Liver (tissue), 8 donors: ENCODE measurements at regions not wholly inside any gene's neighbourhood (a gene's known extent, or its start where the extent isn't known, plus 50 kb on each side); places are given as distances from the start of the nearest gene placed in this dataset.

Experiments
- DNase-seq: peaks from one replicate; pipeline ENCODE4 v3.0.0-alpha.2; 2017; ENCODE audit warnings: low spot score
- H3K27ac ChIP-seq, 2 donors: one replicate each; pipeline ENCODE4 v1.7.0; 2013; ENCODE audit warnings: inconsistent platforms in 2 of 2, low read length in 2 of 2, control low read depth in 1 of 2, low read depth in 1 of 2, mild to moderate bottlenecking in 1 of 2
- H3K27me3 ChIP-seq, 4 donors: one replicate each; pipeline versions ENCODE4 v1.6.1 to v1.7.0; 2013; ENCODE audit warnings: low read length in 3 of 4, inconsistent platforms in 1 of 4, mild to moderate bottlenecking in 1 of 4, moderate library complexity in 1 of 4; ENCODE audit not compliant: control insufficient read depth in 4 of 4, insufficient read depth in 4 of 4
- H3K36me3 ChIP-seq, 4 donors: one replicate each; pipeline versions ENCODE4 v1.6.1 to v1.7.0; 2013; ENCODE audit warnings: low read length in 3 of 4, mild to moderate bottlenecking in 3 of 4, low read depth in 1 of 4, moderate library complexity in 1 of 4; ENCODE audit not compliant: control insufficient read depth in 4 of 4, insufficient read depth in 3 of 4
- H3K4me1 ChIP-seq, 4 donors: one replicate each; pipeline versions ENCODE4 v1.6.1 to v1.7.0; 2013; ENCODE audit warnings: low read length in 3 of 4, mild to moderate bottlenecking in 3 of 4, moderate library complexity in 1 of 4; ENCODE audit not compliant: control insufficient read depth in 4 of 4, insufficient read depth in 4 of 4
- H3K4me3 ChIP-seq, 3 donors: one replicate each; pipeline versions ENCODE4 v1.6.1 to v1.7.0; 2013; ENCODE audit warnings: low read length in 3 of 3, control low read depth in 1 of 3, low read depth in 1 of 3, mild to moderate bottlenecking in 1 of 3
- H3K9ac ChIP-seq, 2 donors: one replicate each; pipeline ENCODE4 v1.7.0; 2013; ENCODE audit warnings: low read length in 2 of 2, mild to moderate bottlenecking in 2 of 2, moderate library complexity in 2 of 2, control low read depth in 1 of 2, low read depth in 1 of 2
- H3K9me3 ChIP-seq, 4 donors: one replicate each; pipeline versions ENCODE4 v1.6.1 to v1.7.0; 2013; ENCODE audit warnings: low read length in 3 of 4; ENCODE audit not compliant: control insufficient read depth in 4 of 4
- ATF3 ChIP-seq: IDR thresholded peaks from 2 replicates; pipeline ENCODE4 v1.6.1; 2016; ENCODE audit warnings: antibody characterized with exemption
- EGR1 ChIP-seq, 2 donors: IDR thresholded peaks; 2 replicates each; pipeline ENCODE4 v1.6.1; 2016 to 2018; ENCODE audit warnings: antibody characterized with exemption in 2 of 2, low read depth in 2 of 2
- FOXA1 ChIP-seq: IDR thresholded peaks from 2 replicates; pipeline ENCODE4 v1.6.1; 2016; ENCODE audit warnings: antibody characterized with exemption
- GABPA ChIP-seq, 2 donors: IDR thresholded peaks in 1 of 2; conservative IDR thresholded peaks in 1 of 2; 2 replicates each; pipeline ENCODE4 v1.6.1; 2016; ENCODE audit warnings: antibody characterized with exemption in 2 of 2, mild to moderate bottlenecking in 1 of 2, moderate library complexity in 1 of 2
- HNF4A ChIP-seq, 2 donors: conservative IDR thresholded peaks; 2 replicates each; pipeline ENCODE4 v1.6.1; 2016; ENCODE audit warnings: antibody characterized with exemption in 2 of 2, mild to moderate bottlenecking in 2 of 2
- HNF4G ChIP-seq: IDR thresholded peaks from 2 replicates; pipeline ENCODE4 v1.6.1; 2016; ENCODE audit warnings: antibody characterized with exemption
- JUND ChIP-seq, 2 donors: IDR thresholded peaks; 2 replicates each; pipeline ENCODE4 v1.6.1; 2016; ENCODE audit warnings: antibody characterized with exemption in 2 of 2
- NR2F2 ChIP-seq: IDR thresholded peaks from 2 replicates; pipeline ENCODE4 v1.6.1; 2016; ENCODE audit warnings: antibody characterized with exemption
- RXRA ChIP-seq, 2 donors: IDR thresholded peaks; 2 replicates each; pipeline ENCODE4 v1.6.1; 2017 to 2018; ENCODE audit warnings: antibody characterized with exemption in 2 of 2, mild to moderate bottlenecking in 1 of 2
- SP1 ChIP-seq: IDR thresholded peaks from 2 replicates; pipeline ENCODE4 v1.6.1; 2018; ENCODE audit warnings: antibody characterized with exemption, mild to moderate bottlenecking
- TAF1 ChIP-seq: conservative IDR thresholded peaks from 2 replicates; pipeline ENCODE4 v1.6.1; 2016; ENCODE audit warnings: antibody characterized with exemption, mild to moderate bottlenecking
- YY1 ChIP-seq: IDR thresholded peaks from 2 replicates; pipeline ENCODE4 v1.6.1; 2016; ENCODE audit warnings: antibody characterized with exemption, mild to moderate bottlenecking
- ZBTB33 ChIP-seq: IDR thresholded peaks from 2 replicates; pipeline ENCODE4 v1.6.1; 2016; ENCODE audit warnings: antibody characterized with exemption
- WGBS: extraction: QIAGEN DNeasy Blood & Tissue Kit; methylation state at CpG from one replicate; pipeline ENCODE4 v1.1.7; 2013; 5-methylcytosine and 5-hydroxymethylcytosine counted together
- TF ChIP-seq, protein P1 (sequence below): fragments of 150-350 bp; IDR thresholded peaks from 2 replicates; pipeline ENCODE4 v1.5.1; 2017; ENCODE audit warnings: improper control_type of control experiment, low read depth, low read length; ENCODE audit not compliant: missing input control
- donor health status: healthy.
- donor health status: healthy.
- donor health status: healthy.
- donor health status: healthy.
- donor health status: healthy.

DNA sequence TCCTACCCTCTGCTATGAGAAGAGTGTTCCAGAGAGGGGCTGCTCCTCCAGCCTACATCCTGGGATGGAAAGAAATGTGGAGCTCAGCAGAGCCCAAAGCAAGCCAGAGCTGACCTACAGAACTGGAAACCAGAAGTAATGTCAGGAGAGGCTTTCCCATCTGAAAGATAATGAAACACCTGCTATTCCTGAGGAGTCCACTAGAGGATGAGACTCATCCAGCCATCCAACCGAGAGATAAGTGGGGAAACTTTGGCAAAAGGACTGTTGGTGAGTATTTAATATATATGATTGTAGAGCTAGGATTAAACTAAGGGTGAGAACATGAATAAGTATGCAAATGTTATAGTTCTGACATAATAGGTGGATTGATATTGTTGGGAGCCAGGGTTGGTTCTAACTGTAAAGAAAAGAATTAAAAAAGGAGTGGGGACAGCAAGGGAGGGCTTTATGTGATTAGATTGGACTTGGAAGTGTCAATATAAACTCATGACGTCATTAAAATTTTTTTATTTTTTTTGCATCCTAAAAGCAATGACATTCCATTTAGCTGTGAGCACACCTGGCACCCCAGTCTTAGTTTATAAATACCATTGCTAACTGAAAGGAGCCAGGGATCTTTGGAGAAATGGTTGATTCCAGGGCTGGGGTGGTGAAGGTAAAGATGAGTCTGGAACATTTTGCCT, 312.8 kb upstream of the NFE2L3 start:
- no peak overlapping the region for H3K9ac ChIP-seq
- no peak for DNase-seq
- peaks cover 0 to 8% (median under 1%) of the 10 kb centered on the region in 4 donors for H3K27me3 ChIP-seq
- TF ChIP-seq ZBTB33 (no peak), FOXA1 (no peak)
- TF ChIP-seq, protein P1, sequence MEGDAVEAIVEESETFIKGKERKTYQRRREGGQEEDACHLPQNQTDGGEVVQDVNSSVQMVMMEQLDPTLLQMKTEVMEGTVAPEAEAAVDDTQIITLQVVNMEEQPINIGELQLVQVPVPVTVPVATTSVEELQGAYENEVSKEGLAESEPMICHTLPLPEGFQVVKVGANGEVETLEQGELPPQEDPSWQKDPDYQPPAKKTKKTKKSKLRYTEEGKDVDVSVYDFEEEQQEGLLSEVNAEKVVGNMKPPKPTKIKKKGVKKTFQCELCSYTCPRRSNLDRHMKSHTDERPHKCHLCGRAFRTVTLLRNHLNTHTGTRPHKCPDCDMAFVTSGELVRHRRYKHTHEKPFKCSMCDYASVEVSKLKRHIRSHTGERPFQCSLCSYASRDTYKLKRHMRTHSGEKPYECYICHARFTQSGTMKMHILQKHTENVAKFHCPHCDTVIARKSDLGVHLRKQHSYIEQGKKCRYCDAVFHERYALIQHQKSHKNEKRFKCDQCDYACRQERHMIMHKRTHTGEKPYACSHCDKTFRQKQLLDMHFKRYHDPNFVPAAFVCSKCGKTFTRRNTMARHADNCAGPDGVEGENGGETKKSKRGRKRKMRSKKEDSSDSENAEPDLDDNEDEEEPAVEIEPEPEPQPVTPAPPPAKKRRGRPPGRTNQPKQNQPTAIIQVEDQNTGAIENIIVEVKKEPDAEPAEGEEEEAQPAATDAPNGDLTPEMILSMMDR, result peak; percentile 31
- H3K4me1 ChIP-seq, result no peaks in the 10 kb centered on the region
- H3K36me3 ChIP-seq, result no peaks in the 10 kb centered on the region
- WGBS, result 49% methylated on average over 2 of the region's 2 CpGs
- H3K4me3 ChIP-seq, result no peak overlapping the region
- no peaks in the 10 kb centered on the region for H3K9me3 ChIP-seq
- H3K27ac ChIP-seq, result no peak overlapping the region

DNA sequence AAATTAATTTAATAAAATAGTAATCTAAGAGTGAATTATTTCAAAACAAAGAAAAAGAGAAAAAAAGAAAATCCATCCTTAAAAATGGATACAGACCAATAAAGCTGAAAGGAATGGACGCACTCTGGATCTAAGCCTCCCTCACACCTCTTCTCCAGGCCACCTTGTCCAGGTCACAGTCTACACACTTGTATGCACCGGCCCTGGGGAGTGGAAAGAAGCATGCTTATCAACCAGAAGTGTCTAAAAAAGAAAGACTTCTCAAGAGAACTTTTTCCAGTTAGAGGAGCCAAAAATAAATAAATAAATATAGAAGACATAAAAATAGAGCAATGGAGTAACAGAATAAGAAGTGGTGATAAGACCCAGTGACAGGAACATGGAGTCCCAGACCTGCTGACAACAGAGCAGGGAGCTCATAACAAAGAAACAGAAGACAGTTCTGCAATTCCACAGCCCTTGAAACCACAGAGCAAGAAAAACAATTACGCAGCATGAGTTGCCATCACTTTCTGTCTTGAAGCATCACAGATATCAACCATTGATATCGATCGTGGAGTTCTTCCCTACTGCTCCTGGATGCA, 311.7 kb upstream of the NFE2L3 start:
- H3K36me3 ChIP-seq, result no peaks in the 10 kb centered on the region
- 89% methylated on average over 5 of the region's 5 CpGs for WGBS
- no peak overlapping the region for H3K4me3 ChIP-seq
- H3K4me1 ChIP-seq, result no peaks in the 10 kb centered on the region
- no peak for DNase-seq
- no peak overlapping the region for H3K9ac ChIP-seq
- H3K27ac ChIP-seq, result no peak overlapping the region
- H3K9me3 ChIP-seq, result no peaks in the 10 kb centered on the region
- peaks cover 0 to 8% (median under 1%) of the 10 kb centered on the region in 4 donors for H3K27me3 ChIP-seq
- TF ChIP-seq SP1 (no peak), NR2F2 (peak; percentile 17), EGR1 (IDR thresholded peaks at IDR 0.05; ENCODE audit: low read depth in 2 of 2) (no peak), TAF1 (no peak)

- DNase-seq, result no peak
- Histone ChIP-seq H3K9ac (no peak overlapping the region), H3K4me1 (no peaks in the 10 kb centered on the region), H3K4me3 (no peak overlapping the region), H3K9me3 (no peaks in the 10 kb centered on the region), H3K27ac (no peak overlapping the region), H3K36me3 (no peaks in the 10 kb centered on the region), H3K27me3 (peaks cover 0 to 8% (median under 1%) of the 10 kb centered on the region in 4 donors)
- 95% methylated on average over 3 of the region's 3 CpGs for WGBS
- TF ChIP-seq RXRA (IDR thresholded peaks at IDR 0.05), result no peak
- TF ChIP-seq HNF4G, result no peak
- no peak for TF ChIP-seq ATF3
- no peak for TF ChIP-seq GABPA (IDR thresholded peaks at IDR 0.05 in 1 of 2, conservative IDR thresholded peaks at IDR 0.05 in 1 of 2)
- no peak for TF ChIP-seq JUND (IDR thresholded peaks at IDR 0.05)
- TF ChIP-seq, protein P1, result no peak
- TF ChIP-seq ZBTB33, result no peak
- no peak for TF ChIP-seq HNF4A (conservative IDR thresholded peaks at IDR 0.05)
- TF ChIP-seq EGR1 (IDR thresholded peaks at IDR 0.05; ENCODE audit: low read depth in 2 of 2), result no peak
- no peak for TF ChIP-seq SP1
- no peak for TF ChIP-seq FOXA1
- no peak for TF ChIP-seq YY1
- no peak for TF ChIP-seq NR2F2
Observed at GRCh38 chr7:25841575-25841974, 310.4 kb upstream of the NFE2L3 start.
